ENCODE measurements at regions not wholly inside any gene's neighbourhood (a gene's known extent, or its start where the extent isn't known, plus 50 kb on each side); places are given as distances from the start of the nearest gene placed in this dataset.
"Not testable (repeated sequence)": the region's sequence is repeated elsewhere in the genome, so short reads cannot be mapped to it uniquely, and the experiment has no call there.

DNA sequence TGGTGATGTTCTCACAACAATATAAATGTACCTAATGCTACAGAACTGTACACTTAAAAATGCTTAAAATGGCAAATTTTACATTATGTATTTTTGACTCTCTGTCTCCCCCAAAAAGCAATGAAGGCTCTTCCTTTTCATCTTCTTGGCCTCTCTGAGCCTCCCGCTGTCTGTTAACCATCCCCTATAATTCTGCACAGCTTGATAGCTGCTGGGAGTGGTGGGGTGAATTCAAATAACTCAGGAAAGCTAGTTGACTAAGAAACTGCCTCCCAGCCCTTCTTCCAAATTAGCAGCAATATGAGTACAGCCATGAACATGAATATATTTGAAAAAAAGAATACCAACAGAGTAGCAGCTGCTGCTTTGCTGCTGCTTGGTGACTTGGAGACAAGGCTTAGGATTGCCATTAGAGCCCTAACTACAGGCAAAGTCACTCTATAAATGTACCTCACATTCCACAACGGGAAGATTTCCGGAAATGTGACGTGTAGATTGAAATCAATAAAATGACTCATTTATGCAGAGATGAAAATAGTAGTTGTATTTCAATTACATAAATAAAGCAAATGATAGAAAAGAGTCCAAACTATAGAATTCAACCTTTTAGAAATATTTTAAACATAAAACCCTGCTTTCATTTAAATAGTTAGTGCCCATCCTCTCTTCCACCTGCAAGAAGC, 200.1 kb upstream of the HEY2 start:
- ATAC-seq = no peak

GRCh38 chr6:125550892-125551291, 198.5 kb upstream of the HEY2 start:
- no peak for ATAC-seq

GRCh38 chr6:125552819-125553218, 196.6 kb upstream of the HEY2 start:
- ATAC-seq = no peak

DNA sequence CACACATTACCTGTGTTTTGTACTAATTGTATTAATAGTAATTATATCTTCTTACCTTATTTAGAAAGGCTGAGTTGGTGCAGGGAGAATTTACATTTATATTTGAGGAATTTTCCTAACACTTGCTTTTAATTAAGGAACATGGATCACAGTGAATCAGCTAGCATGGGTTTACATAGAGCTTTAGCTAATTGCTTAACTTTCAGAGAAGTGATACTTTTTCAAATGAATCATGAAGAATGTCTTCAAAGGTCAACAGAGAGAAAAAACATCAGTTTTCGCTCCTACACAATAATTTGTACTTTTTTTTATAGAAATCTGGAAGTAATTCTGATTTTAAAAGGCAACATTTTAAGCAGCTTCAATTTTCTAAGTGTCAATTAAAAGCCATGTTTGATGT, 195.0 kb upstream of the HEY2 start:
- ATAC-seq = no peak

DNA sequence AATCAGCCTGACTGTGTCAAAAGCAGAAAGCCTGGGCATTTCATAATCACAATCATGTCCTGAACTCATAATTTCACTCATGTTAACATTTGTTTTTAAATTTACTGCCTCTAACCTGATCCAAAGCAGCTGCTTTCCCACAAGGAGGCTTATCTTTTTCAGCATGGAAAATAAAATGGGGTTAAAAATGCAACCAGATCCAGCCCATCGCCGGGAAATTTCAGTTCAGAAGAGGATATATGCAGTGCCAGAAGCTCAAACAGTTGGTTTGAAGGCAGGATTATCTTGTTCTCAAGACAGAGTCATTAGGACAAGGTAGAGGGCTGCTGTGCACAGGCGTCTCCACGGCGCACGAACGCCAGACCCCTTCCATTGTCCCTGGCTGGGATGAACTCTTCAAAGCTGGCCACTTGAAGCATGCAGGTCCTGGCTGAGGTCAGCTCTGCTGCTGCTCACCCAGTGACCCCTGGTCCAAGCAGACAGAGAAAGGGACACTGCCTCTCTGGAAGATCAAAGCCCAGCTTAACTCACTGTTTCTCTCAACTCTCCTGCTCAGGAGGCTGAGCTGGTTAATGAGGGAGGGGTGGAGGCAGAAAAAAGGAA, 191.1 kb upstream of the HEY2 start:
- no peak for ATAC-seq

DNA sequence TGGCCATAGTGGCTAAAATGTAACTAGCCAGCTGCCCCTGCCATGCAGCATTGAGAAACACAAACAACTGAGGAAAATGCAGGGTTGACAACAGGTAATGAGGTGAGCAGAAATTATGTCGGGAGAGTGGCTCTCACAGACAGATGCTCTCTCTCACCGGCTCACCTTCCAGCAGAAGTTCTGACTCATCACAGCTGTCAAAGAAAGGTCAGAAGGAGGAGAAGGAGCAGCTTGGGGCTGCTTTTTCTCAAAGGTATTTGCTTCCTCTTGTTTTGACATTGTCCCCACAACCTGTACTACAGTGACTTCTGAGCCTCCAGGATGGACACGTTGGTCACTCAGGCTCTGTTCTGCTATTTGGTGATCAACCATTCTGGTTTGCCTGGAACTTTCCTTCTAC, 190.5 kb upstream of the HEY2 start:
- peak; percentile 54 for ATAC-seq

DNA sequence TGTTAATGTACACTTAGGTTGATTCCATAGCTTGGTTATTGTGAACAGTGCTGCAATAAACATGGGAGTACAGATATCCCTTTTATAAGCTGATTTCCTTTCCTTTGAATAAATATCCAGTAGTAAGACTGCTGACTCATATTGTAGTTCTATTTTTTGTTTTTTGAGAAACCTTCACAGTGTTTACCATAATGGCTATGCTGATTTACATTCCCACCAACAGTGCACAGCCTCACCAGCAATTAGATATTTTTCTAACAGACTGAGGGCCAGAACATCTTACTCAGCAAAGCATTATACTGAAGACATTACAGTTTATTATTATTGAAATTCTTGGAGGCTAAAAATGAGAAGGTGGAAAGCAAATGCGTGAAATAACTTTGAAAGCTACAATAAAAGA, 187.3 kb upstream of the HEY2 start:
- no peak for ATAC-seq

DNA sequence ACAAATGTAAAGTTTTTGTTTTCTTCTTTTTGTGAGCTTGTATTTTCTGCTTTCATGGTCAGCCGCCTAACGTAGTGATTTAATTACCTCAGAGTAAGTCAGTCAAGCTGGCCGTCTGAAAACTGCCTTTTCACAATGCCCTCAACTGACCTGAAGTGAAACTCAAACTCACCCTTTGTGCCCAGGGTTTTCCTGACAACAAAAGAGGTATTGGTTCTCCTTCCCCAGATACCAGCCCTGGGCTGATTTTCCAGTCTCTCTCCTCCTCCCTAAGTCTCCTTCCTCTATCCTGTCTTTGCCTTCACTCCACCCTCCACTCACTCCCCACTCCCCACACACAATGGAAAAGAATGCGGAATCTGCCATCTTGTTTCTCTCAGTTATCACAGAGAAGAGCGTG, 184.5 kb upstream of the HEY2 start:
- no peak for ATAC-seq

DNA sequence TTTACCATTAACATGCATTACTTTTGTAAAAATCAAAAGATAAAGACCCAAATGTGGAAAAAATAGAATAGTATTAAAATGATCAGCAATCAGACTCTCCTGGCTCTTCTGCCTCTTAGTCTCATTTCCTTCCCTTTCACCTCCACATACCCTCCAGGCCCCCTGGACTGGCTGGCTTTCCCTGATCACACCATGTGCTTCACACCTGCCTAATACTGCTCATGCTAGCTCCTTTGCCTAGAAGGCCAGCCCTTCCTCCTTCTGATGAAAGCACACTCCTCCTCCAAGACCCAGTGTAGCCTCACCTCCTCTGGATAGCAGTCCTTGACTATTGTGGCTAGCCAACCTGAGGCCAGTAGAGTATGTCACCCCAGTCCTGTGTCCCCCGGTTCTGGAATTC, 182.0 kb upstream of the HEY2 start:
- no peak for ATAC-seq

DNA sequence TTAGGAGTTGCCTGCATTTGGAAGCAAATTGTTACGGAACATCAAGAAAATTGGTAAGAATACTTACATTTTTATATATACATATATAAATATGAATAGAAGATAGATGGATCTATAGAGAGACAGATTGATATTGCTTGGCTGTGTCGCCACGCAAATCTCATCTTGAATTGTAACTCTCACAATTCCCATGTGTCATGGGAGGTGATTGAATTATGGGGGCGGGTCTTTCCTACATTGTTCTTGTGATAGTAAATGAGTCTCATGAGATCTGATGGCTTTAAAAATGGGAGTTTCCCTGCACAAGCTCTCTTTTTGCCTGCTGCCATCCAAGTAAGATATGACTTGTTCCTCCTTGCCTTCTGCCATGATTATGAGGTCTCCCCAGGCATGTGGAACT, 180.8 kb upstream of the HEY2 start:
- ATAC-seq = no peak

GRCh38 chr6:125570526-125570925, 178.9 kb upstream of the HEY2 start:
- no peak for ATAC-seq

- no peak for ATAC-seq
These were observed 178.2 kb upstream of the HEY2 start for GRCh38 chr6:125571207-125571755.

GRCh38 chr6:125574604-125575003, 174.8 kb upstream of the HEY2 start:
- ATAC-seq = no peak

DNA sequence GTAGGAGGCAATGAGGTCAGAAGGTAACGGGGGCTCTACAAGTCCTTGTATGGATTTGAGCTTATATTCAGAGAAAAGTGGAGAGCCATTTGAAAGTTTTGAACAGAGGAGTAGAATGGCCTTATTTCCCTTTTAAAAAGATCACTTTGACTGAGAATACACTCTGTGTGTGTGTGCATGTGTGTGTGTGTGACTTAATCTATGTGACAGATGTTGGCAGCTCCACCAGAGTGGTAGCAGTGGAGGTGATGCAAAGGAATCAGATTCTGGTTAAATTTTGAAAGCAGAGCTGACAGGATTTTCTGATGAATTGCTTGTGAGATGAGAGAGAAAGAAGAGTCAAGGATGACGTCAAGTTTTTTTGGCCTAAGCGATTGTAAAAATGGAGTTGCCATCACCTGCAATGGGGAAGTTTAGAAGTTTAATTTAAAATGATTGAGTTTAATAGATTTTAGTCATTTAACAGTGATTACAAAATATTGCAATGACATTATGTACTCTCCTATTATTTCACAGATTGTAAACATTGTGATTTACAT, 172.2 kb upstream of the HEY2 start:
- no peak for ATAC-seq

DNA sequence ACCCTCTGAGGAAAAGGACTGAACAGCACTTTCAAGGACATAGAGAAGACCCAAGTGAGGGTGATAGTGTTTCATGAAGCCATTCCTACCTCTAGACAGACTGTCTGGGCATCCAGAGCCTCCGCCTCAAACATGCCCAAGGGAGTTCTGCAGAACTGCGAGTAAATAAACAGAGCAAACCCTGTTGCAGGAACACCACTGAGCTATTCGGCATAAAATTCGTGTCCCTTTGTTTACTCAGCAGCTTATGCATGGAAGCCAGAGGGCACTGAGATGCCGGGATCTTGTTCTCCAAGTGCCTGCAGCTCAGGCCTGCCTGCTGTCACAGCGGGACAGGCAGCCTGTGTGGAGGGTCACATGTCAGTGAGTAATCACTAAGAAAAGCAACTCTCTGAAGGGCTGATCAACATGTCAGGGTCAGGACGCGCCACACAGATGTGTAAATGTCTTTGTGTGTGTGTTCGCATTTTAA, 164.9 kb upstream of the HEY2 start:
- peak; percentile 73 for ATAC-seq

GRCh38 chr6:125585470-125585869, 164.0 kb upstream of the HEY2 start:
- no peak for ATAC-seq

GRCh38 chr6:125586074-125586473, 163.4 kb upstream of the HEY2 start:
- peak; percentile 80 for ATAC-seq

GRCh38 chr6:125586605-125587004, 162.8 kb upstream of the HEY2 start:
- no peak for ATAC-seq

DNA sequence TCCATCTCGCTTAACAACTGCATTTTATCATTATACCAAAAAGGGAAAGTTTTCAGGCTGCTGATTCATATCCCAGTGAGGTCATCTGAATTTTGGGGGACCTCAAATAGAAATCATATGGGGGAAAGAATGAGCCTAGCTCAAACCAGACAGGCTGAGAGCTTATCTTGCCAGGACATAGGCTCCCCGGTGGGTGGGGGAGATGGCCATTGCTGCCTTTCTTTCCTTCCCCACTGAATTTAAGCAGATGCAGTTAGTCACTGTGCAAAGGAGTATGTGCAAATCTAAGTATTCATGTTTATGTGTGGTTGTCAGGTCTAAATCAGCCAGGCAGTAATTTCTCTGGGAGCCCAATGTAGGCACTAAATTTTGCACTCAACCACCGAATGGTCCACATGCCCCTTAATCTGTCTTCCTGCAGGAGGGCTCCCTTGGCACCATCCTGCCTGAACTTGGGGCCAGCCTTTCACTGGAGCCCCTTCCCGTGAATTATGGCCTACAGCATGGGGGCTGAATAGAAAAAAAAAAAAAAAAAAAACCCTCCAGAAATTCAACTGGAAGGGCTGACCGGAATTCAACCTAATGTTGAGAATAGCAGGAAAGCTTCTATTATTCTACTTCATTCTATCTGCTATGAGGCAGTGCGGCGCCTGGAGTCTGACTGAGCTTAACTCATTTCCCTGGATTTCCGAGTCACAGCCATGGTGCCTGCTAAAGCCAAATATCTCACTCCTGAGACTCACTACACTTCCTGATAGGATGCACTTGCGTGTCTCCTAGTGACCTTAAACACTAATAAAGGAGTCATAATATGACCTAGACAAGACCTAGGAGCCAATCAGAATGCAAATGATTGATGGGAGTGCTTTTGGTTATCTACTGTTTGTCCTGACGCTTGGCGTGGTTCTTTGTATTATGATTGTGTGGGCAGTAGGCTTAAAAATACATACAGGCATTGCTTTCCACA, 161.5 kb upstream of the HEY2 start:
- peak; percentile 82 for ATAC-seq

DNA sequence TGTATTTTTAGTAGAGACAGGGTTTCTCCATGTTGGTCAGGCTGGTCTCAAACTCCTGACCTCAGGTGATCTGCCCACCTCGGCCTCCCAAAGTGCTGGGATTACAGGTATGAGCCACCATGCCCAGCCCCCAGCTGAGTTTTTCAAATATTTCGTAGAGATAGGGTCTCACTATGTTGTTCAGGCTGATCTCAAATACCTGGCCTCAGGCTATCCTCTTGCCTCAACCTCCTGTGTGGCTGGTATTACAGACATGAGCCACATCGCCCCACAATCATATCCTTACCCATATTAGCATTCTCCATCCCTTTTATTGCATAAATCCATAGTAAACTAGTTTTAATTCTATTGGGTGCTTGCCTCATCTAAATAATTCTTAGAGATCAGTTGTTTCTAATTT, 157.6 kb upstream of the HEY2 start:
- ATAC-seq = not testable (repeated sequence)

DNA sequence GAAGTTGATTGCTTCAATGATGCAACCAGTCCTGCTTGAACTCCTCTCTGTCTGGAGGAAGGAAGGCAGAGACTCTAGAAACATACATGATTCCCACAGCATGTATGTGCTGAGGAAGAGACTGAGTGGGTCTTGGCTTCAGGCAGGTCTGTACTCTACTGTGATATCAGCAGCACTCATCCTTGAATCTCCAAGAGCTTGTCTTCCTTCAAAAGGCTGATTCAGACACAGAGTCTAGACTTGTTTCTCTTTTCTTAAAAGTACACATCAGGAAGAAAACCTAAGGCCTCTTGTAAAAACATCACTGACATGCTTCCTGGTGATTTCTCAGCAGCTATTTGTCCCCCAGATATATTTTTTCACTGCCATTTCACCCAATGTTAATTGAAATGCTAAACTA, 155.7 kb upstream of the HEY2 start:
- no peak for ATAC-seq

GRCh38 chr6:125596020-125596419, 153.4 kb upstream of the HEY2 start:
- ATAC-seq = peak; percentile 68
